NCI-H510A treated with DMSO at 0.1 percent for 48 hours (cell line): ENCODE measurements at regions not wholly inside any gene's neighbourhood (a gene's known extent, or its start where the extent isn't known, plus 50 kb on each side); places are given as distances from the start of the nearest gene placed in this dataset.
"Not testable (repeated sequence)": the region's sequence is repeated elsewhere in the genome, so short reads cannot be mapped to it uniquely, and the experiment has no call there.

Experiments
- DNase-seq: peaks from one replicate; lab custom pipeline; 2025; lab: John Stamatoyannopoulos, UW

- no peak for DNase-seq
Observed at GRCh38 chr2:235399895-235400294, 93.9 kb upstream of the AGAP1 start.

- DNase-seq = no peak
Observed at GRCh38 chr2:235402422-235402821, 91.4 kb upstream of the AGAP1 start.

DNA sequence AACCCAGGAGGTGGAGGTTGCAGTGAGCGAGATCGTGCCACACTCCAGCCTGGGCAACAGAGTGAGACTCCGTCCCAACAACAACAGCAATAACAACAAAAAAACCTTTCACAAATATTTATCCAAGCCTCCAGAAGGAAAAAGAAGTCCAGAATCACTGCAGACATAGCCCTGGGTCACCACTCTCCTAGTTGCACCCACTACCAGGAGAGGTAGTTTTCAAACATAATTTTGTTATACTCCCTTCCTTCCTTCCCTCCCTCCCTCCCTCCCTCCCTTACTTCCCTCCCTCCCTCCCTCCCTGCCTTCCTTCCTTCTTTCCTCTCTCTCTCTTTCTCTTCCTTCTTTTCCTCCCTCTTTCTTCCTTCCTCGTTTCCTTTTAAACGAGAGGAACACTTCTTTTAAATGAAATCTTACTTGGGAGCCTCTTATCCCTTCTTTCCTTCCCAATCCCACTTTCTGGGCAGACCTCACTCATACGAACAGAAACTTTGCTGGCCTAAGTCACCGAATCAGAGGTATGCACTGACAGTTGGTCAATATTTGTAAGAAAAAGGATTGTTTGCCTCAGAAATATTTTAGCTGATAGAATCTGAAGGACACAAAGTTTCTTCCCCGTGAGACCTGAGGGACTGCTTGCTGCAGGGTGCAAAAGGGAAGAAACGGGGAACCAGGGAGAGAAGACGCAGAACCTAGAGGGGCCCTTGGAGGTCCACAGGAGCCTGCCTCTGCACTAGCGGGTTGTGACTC lies 88.1 kb upstream of the AGAP1 start:
- DNase-seq = no peak

- DNase-seq = no peak
Observed at GRCh38 chr2:235406430-235406829, 87.4 kb upstream of the AGAP1 start.

DNA sequence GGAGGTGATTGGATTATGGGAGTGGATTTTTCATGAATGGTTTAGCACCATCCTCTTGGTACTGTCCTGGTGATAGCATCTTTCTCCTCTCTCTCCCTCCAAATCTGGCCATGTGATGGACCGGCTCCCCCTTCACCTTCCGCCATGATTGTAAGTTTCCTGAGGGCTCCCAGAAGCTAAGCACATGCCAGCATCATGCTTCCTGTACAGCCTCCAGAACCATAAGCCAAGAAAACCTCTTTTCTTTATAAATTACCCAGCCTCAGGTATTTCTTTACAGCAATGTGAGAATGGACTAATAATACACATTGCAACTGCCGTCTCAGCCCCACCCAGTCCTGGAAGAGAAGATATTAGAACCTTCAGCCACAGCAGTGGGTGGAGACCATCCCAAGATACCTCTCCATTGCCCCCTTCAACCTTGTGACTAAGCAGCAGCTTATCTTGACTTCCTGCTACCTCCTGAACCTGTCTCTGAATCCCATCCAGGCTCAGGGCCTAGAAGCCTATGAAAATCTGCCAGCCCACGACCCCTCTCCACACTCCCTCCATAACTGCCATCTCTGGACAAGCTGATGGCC lies 81.8 kb upstream of the AGAP1 start:
- no peak for DNase-seq

GRCh38 chr2:235413064-235413463 lies 80.8 kb upstream of the AGAP1 start:
- DNase-seq = no peak

DNA sequence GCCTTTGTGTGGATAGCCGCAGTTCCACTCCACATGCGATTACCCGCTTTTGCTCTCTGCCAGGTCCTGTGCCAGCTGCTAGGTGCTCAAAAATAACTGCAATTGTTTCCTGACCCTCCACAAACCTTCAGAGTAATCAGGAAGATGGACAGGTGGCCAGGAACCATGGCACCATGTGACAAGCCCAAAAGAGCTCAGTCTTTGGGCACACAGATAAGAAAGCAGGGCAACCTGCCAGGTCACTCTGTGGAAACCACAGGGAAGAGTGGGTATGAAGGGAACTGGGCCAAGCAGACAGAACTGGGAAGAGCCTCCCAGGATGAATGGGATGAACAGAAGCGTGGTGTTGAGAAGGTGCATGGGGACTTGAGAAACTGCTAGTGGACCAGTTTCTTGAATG lies 79.4 kb upstream of the AGAP1 start:
- DNase-seq = peak; percentile 27

- DNase-seq = peak; percentile 78
Observed at GRCh38 chr2:235416858-235417499, 76.9 kb upstream of the AGAP1 start.

DNA sequence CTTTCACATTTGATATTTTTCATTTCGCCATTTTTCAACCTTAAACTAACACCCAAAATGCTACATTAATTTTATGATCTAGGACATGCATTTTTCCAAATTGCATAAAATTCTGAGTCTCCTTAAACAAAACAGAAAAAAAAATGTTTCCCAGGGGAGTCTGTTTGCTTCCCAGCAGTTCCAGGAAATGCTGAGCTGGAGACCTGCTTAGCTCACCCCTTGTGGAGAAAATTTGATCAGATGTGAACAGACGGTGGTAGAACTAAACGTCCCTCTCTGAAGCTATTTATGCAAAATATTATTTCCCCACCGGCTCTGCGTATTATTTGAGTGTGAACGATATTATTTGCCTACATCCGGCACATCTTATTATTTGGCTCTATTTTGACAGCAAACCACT lies 74.9 kb upstream of the AGAP1 start:
- no peak for DNase-seq

- no peak for DNase-seq
Observed at GRCh38 chr2:235419996-235420395, 73.8 kb upstream of the AGAP1 start.

DNA sequence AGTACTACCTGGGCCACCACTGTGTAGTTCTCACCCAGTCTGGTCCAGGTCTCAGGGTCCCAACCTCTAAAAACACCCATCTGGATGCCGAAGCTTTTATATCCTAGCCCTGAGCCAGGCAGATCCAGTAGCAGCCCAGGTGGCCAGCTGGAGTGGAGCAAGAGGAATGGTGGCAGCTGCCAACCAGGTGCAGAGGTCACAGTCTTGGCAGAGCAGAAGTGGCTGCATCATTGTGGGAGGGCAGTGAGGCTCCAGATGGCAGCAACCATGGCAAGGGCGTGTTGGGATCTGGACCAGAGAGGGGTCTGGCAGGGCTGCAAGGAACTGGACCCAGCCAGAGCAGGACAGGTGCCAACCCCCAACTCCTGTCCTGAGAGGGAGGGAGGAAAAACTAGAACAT lies 72.2 kb upstream of the AGAP1 start:
- peak; percentile 14 for DNase-seq

- no peak for DNase-seq
Observed at GRCh38 chr2:235430366-235431083, 63.3 kb upstream of the AGAP1 start.

GRCh38 chr2:235432741-235433520 lies 60.9 kb upstream of the AGAP1 start:
- no peak for DNase-seq

DNA sequence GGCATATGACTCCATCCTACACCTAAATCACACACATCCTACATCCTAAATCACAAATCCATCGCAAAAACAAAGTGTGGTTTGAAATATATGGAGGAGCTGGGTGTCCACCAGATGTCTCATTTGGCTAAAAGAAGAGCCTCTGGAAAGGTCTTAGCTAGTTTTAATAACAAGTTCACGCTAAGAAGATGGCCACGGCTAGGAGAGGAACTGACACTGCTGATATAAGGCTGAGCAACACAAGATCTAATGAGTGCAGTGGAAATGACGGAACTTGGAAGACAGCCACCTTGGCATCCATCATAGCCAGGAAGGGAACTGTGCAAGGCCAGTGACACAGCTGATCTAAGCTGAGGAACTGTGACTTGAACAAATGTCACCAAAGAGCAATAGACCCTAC lies 60.0 kb upstream of the AGAP1 start:
- no peak for DNase-seq

GRCh38 chr2:235439959-235440662 lies 53.7 kb upstream of the AGAP1 start:
- DNase-seq = no peak

GRCh38 chr2:235443580-235443979 lies 50.3 kb upstream of the AGAP1 start:
- DNase-seq = not testable (repeated sequence)
